Ramos (cell line): ENCODE measurements at regions not wholly inside any gene's neighbourhood (a gene's known extent, or its start where the extent isn't known, plus 50 kb on each side); places are given as distances from the start of the nearest gene placed in this dataset.

Experiments
- in situ Hi-C: fragments of 300-500 bp; cut with MboI; formaldehyde crosslinking; loops from one replicate; pipeline ENCODE4 v1.14.3; 2022; ENCODE audit warnings: low sequenced_read_pairs; ENCODE audit not compliant: unreplicated experiment

DNA sequence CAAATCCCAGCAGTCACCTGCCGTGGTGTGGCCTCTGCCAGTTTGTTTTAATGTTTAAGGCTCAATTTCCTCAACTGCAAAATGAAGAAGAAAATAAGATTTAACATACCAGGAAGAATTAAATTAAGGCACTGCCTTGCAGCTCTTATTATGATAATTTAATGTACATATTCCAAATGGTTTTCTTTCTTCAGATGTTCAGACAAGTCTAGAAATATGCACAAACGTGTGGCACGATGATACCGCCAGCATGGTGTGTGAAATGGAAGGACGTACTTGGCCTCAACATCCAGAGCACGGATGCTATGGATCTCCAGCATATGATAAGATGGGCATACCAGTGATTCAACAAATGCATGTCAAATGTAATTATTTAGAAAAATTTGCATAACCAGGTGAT is 959.4 kb upstream of the TMEM132C start:
- in situ Hi-C loops: no loop called here

DNA sequence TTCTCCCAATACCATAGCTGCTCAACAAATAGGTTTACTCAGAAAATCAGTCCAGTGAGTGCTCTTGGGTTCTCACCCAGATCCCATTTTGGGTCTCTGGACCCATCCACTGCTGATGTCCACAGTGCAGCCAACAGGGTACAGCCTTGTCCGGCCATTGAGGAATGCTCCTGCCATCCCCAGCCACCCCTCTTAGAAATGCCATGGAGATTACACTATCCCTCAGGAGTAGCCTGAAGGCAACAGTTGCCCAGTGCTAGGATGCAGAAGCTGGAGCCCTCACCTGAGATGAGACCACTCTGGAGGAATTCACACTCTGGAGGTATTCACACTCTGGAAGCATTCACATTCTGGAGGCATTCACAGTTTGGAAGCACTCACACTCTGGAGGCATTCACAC is 958.8 kb upstream of the TMEM132C start:
- in situ Hi-C loops: no loop called here

DNA sequence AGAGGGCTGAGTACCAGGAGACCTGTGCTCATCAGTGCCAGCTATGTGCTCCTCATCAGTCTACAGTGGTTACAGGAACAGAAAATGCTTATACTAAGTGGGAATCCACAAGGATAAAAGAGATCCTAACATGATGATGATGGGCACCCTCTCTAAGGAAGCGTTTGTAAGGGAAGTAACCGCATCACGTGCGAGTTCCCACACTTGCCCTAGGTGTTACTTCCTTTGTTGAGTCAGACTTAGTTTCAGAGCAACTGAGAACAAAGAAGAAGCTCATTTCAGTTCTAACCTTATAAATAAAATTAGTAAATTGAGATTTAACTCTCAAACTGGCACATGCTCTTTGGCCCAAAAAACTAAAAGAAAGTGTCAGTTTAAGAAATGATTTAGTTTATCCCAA is 956.4 kb upstream of the TMEM132C start:
- in situ Hi-C loops: no loop called here

DNA sequence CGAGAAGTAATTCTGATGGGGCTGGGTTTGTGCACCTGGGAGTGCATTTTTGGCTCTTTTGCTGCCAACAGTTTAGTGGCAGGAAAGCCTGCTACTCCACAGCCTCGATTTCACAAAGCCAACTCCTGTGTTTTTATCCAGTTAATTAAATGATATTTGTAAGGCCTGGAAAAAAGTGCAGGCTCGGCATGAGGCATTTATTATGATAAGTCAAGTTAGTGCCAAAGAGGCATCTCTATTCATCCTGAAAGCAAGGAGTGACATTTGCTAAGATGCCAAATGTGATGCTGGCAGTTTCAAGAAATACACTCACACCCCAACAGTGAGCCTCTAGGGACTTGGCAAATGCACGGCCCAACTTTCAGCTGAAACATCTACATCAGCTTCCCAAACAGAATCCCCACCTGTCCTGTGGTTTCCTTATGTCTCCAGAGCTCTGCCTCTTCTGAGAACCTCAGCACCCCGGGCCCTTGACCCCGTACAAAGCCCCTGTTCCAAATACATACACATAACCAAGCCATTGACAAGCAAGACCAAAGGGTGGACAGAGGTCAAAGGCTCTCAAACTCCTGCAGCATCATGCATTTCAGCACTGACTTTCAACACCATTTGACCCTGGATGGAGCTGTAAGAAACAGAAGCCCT is 955.1 kb upstream of the TMEM132C start:
- in situ Hi-C loops: no loop called here

DNA sequence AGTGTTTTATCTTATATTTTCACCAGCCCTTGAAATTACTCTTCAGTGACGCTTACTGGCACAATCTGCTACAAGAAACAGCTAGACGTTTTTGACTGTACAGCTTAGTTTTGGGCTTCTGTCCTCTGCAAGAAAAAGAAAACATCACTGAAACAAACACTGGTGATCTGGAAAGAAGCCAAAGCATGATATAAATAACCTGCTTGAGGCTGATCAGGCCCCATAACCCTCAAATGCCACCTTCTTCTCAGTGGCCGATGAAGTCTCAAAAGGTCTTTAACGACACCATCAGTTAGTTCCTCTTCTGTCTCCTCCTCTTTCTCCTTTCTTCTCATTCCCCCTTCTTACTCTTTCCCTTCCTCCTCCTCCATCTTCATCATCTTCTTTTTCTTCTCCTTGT is 942.3 kb upstream of the TMEM132C start:
- in situ Hi-C loops: no loop called here

DNA sequence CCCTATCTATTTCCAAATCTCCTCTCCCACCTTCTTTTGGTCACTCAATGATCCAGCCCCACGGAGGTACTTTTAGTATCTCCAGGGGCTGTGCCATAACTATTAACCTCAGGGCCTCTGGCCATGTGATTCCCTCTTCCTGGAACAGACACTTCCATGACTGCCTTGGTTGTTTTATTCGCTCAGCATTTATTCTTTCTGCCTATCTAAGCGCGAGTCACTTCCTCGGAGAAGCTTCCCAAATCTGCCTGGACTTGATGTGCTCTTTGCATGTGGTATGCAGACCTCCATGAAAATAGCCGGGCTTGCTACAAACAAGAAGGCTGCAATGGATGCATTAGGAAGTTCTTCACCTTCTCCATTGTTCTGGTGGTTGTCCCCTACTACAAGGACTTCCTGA is 939.0 kb upstream of the TMEM132C start:
- in situ Hi-C loops: no loop called here

DNA sequence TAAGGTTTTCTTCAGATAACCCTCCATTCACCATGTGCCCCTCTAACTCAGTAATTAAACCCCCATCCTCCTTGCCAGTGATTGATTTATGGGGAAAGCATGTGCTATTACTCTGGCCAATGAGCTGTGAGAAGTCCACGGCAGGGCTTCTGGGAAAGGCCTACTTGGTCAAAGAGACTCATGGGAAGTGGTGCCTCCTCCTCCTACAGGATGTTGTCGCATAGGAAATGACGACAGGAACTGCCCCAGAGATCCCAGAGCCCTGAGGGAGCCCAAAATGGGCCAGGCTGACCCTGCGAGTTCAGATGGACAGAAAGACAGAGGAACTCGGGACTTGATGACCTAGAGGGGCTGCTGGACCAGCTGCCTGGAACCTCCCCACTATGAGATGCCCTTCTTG is 938.1 kb upstream of the TMEM132C start:
- in situ Hi-C loops: no loop called here

DNA sequence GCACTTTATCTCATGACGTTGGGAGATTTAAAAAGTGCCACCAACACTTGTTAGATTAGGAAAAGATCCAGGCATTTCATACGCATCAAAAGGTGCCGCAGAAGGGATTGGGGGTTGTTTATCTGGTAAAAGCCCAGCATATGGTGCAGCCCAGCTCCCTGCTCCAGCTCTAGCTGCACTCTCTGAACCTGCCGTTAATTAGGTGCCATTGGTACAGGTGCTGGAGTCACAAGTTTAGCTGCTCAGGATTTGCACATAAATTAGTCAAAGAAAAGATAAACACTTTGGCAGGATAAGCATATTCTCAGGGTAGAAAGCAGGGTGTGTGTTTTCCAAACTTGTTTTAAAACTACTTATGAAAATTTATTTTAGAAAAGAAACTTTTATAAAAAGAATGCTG is 932.6 kb upstream of the TMEM132C start:
- in situ Hi-C loops: no loop called here

DNA sequence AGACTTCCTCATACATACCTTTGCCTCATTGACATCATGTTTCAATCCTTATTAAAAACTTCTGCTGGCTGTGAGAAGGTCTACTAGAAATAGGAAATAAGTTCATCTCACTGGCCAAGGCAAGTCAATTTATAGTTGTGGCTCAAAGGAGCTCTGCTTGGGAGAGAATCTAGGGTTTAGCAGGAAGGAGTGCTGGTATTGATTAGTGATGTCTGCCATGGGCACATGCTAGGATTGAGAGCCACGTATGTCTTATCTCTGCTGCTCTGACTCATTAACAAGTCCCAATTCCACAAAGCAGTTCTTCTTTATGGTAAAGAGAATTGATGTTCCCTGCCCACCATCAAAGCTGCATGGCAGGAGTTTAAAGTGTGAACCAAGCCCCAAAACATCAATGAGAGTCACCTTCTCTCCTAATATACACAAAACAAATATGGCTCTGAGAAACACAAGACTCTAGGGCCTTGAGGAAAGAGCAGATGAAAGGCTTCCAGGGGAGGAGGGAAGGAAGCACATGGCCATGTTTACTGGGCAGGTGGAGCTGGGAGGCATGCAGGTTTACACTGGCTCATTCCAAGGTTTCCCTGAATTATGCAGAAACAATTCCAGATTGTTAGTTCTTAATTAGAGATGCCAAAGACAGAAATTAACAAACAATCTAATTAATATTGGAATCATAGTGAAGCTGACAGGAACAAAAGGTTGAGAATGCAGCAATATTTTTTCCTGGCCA is 931.9 kb upstream of the TMEM132C start:
- in situ Hi-C loops: no loop called here

DNA sequence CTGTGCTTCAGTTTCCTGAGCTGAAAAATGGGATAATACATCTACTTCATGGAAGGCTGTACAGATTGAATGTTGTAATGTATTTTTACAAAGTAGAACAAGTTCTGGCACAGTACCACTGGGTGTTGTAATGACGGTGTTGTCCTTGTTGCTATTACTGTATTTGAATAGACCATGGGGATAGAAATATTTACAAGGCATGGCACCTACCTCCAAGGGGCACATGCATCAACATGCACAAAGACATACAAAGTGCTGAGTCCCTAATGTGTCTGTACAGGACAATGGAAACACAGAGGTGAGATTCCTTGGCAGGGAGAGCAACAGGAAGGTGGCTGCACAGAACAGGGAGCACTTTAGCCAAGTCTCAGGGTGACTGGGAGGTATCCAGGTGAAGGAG is 930.6 kb upstream of the TMEM132C start:
- in situ Hi-C loops: no loop called here

DNA sequence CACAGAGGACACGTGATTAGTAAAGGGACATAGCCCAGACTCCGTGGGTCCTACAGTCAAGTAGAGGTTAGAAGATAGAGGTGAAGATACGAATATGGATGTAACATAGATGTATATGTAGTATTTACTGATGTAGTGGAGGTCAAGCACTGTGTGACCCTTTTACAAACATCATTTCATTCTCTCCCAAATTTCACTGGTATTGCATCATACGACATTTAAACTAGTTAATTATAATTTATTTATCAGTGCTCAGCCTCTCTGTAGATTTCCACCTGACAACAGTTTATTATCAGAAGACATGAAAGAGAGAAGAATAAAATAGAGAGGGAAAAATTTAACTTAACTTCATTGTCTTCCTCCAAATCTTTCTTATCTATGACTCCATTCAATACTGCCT is 927.9 kb upstream of the TMEM132C start:
- in situ Hi-C loops: no loop called here

DNA sequence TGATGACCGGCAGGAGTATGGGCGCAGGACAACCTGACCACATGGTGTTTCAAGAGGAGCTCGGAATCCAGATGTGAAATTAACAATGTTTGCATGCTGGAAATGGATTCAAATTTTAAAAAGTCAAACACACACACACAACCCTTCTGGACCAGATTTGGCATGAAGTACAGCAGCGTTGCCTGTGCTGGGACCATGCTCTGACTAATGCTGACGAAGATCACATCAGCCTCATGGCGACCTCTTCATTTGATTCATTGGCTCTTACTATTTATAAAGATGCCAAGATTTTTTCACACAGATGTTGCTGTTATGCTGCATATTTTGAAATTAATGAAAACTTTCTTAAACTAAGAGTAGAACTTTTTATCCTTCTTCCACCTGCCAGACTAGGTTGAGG is 926.6 kb upstream of the TMEM132C start:
- in situ Hi-C loops: no loop called here

DNA sequence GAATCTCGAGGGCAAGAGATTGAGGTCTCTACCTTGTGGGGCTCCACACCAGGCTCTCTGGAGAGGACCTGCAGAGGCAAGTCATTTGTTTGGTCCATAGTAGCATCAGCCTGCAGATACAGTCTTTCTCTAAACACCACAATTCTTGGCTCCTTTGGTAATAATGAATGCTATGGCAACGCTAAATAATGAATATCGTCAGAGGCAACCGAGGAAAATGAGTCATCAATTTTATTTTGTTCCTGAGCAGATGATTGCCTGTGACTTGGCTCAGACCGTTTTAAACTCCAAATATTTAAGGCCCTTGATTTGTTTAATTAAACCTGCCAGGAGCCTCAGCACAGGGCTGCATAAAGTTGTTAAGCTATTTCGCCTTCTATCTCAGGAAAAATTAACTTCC is 924.1 kb upstream of the TMEM132C start:
- in situ Hi-C loops: no loop called here

DNA sequence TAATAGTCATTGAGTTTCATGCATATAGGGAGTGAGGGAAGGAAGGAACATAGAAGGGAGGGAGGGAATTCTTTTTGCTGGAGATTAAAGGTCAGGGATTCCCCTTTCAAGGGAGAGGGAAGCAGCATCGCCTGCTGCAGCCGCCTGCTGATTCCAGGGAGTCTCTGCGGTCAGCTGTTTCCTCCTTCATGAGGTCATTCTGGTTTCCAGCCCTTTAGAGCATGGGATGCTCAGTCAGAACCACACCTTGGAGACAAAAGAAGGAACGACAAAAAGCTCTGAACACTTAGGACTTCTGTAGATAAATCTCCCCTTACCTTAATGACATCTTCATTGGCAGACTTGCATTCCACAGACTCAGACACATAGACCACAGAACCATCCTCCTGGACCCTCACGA is 923.0 kb upstream of the TMEM132C start:
- in situ Hi-C loops: no loop called here

DNA sequence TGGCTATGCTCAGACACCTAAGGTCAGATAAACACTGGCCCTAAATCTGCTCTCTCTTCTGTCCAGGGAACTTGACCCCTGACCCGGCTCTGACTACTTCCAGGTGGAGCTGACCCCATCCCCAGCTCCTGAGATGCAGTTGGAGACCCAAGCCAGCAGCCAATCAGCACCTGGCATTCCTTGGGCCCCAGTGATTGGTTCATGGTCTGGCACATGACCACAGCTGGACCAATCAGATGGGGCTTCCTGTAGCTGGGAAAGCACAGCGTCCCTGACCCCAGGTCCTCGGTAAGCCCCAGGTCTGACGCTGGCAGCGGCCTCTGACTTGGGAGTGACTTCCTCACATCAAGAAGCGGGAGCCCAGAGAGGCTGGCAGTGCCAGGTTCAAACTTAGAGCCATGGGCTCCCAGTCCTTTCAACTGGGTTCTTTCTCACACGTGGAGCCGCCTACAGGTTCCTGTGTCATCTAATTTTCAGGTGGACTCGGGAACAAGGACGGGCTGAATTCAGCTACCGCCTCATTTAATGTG is 915.4 kb upstream of the TMEM132C start:
- in situ Hi-C loops: no loop called here

DNA sequence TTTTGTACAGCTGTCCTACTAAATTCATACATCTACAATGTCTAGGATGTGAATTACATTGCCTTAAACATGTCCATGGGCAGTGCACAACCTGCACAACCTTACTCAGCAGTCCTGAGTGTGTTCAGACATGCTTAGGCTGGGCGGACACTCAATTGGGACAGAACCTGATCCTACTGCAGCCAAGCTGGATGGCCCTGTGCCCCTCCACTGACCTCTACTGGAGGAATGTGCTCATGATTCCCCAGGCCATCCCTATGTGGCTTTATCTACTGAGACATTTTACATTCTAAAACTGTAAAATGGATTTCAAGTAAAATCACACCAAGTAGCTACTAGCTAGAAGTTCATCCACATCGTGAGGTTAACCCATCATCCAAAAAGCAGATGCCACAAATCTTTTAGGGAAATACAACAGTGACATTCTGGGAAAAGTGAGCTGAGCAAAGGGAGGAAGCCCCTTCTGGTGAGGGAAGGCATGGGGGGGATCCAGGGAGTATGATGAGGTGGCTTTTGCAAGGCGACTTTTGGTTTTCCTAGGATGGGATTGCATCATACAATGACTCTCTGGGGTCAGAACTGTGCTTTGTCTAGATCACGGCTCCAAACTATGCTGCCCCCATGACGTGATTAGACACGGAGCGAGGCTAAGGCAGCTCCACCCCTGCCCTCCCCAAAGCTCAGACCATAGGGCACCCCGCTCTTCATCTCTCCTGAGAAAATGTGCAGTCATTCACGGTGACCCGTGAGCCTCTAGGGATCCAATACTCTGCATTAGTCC is 911.7 kb upstream of the TMEM132C start:
- in situ Hi-C loops: no loop called here

DNA sequence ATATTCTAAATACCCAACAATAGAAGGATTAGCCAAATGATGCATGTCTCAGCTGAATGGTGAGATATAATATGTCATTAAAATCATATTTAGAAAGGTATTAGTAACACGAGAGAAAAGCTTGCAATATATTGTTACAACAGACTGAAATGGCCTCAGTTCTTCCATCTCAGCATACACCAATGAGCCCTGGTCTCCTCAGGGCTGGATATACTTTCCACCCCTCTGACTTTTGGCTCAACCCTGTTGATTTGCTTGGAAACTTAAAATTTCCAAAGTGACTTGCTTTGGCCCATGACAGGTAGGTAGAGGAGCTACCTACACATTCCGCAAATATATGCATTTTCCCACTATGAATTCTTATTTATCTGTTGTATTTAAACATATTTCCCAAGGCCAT is 908.1 kb upstream of the TMEM132C start:
- in situ Hi-C loops: no loop called here

DNA sequence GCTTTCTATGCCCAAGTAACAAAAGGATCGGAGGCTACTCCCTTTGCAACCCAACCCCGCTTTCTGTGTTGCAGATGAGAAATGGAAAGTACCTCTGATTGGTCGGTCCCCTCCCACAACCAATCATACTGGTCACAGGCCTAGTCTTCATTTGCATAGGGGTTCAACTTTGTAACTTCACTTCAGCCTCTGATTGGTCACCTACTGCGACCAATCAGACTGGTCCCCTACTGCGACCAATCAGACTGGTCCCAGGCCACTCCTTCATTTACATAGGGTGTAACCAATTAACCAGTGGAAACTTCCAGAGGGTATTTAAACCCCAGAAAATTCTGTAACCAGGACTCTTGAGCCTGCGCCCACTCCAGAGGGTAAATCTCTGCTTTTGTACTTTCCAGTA is 906.4 kb upstream of the TMEM132C start:
- in situ Hi-C loops: no loop called here

DNA sequence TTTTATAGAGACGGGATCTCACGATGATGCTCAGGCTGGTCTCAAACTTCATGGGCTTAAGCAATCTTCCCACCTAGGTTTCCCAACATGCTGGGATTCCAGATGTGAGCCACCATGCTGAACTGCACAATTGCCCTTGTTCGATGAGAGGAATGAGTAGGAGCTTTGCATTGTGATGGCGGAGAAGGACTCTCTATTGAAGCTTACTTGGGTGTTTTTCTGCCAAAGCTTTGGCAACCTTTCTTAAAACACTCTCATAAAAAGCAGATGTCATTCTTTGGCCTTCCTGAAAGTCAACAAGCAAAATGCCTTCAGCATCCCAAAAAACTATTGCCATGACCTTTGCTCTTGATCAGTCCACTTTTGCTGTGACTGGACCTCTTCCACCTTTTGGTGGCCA is 904.8 kb upstream of the TMEM132C start:
- in situ Hi-C loops: no loop called here

DNA sequence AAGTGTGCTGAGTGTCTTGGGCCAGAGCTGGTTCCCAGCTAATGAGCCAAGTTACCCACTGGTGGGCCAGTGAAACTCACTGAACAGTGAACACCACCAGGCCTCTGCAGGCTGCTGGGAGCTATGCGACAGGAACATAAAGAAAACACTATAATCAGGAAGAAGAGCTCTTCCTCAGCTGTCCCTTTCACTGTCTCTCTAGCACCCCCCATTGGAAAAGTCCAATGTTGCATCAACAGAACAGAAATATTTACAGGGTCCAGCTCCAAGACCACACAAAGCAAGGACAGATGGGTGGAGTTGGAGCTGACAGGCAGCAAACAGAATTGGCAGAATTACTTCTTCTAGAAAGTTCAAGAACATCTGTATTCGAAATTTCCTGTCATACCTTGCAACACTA is 903.6 kb upstream of the TMEM132C start:
- in situ Hi-C loops: no loop called here

DNA sequence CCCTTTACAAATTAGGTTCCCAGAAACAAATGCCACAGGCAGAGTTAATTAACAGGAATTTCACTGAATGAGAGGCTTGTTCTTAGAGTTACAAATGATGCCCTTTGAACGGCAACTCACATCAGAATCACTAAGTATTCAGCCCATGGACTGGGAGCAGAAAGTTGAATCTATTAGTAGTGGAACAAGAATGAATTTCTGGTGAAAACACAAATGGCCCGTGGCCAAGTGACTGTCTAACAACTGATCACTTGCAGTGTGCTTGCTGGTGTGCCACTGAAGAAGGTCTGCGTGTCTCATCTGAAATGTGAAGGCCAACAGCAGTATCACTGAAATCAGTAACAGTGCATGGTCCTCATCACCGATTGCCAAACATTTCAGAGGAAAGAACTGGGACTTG is 893.4 kb upstream of the TMEM132C start:
- in situ Hi-C loops: no loop called here
